ENCODE measurements at regions not wholly inside any gene's neighbourhood (a gene's known extent, or its start where the extent isn't known, plus 50 kb on each side); places are given as distances from the start of the nearest gene placed in this dataset.

- ATAC-seq (no peak), DNase-seq (ENCODE audit: low spot score) (no peak)
- peaks cover 45% of the 10 kb centered on the region for H3K36me3 Mint-ChIP-seq (ENCODE audit: low read depth)
- Histone ChIP-seq H2AFZ (no peak overlapping the region), H3K27me3 (ENCODE audit: insufficient read depth) (no peaks in the 10 kb centered on the region), H3K4me3 (no peak overlapping the region), H3K79me2 (replicated peaks; ENCODE audit: insufficient read depth) (no peaks in the 10 kb centered on the region), H3K9me2 (ENCODE audit: insufficient read depth) (no peaks in the 10 kb centered on the region), H3K4me2 (no peak overlapping the region), H3K4me1 (ENCODE audit: insufficient read depth) (no peaks in the 10 kb centered on the region), H4K20me1 (replicated peaks; ENCODE audit: insufficient read depth) (no peaks in the 10 kb centered on the region), H3K36me3 (ENCODE audit: insufficient read depth) (no peaks in the 10 kb centered on the region), H3F3A (replicated peaks; ENCODE audit: low read depth) (no peaks in the 10 kb centered on the region), H3K27ac (ENCODE audit: low read depth) (no peak overlapping the region)
- H3K27me3 Mint-ChIP-seq (ENCODE audit: insufficient read depth, low read depth, poor library complexity): peaks cover 12% of the 10 kb centered on the region
- H3K9me3 Mint-ChIP-seq: peaks cover 98% of the 10 kb centered on the region
- H3K27ac Mint-ChIP-seq: no peak overlapping the region
- H3K4me3 Mint-ChIP-seq: no peak overlapping the region
- H3K4me1 Mint-ChIP-seq: no peaks in the 10 kb centered on the region; the same call in 2 of the 3 replicates
- TF ChIP-seq POLR2AphosphoS5 (IDR thresholded peaks at IDR 0.05; ENCODE audit: low read depth): no peak
- TF ChIP-seq STAT1 (IDR thresholded peaks at IDR 0.05; ENCODE audit: unreplicated experiment): no peak
- no peak for TF ChIP-seq JUNB (IDR thresholded peaks at IDR 0.05; ENCODE audit: unreplicated experiment)
- no peak for TF ChIP-seq ZNF462 (CRISPR knock-in tag; IDR thresholded peaks at IDR 0.05)
- TF ChIP-seq NANOG (IDR thresholded peaks at IDR 0.05; ENCODE audit: borderline replicate concordance): no peak
- TF ChIP-seq EZH2phosphoT487 (IDR thresholded peaks at IDR 0.05; ENCODE audit: unreplicated experiment): no peak
- no peak for TF ChIP-seq ETS1 (IDR thresholded peaks at IDR 0.05)
- no peak for TF ChIP-seq ZNF114 (CRISPR knock-in tag; IDR thresholded peaks at IDR 0.05)
- TF ChIP-seq, protein P1, sequence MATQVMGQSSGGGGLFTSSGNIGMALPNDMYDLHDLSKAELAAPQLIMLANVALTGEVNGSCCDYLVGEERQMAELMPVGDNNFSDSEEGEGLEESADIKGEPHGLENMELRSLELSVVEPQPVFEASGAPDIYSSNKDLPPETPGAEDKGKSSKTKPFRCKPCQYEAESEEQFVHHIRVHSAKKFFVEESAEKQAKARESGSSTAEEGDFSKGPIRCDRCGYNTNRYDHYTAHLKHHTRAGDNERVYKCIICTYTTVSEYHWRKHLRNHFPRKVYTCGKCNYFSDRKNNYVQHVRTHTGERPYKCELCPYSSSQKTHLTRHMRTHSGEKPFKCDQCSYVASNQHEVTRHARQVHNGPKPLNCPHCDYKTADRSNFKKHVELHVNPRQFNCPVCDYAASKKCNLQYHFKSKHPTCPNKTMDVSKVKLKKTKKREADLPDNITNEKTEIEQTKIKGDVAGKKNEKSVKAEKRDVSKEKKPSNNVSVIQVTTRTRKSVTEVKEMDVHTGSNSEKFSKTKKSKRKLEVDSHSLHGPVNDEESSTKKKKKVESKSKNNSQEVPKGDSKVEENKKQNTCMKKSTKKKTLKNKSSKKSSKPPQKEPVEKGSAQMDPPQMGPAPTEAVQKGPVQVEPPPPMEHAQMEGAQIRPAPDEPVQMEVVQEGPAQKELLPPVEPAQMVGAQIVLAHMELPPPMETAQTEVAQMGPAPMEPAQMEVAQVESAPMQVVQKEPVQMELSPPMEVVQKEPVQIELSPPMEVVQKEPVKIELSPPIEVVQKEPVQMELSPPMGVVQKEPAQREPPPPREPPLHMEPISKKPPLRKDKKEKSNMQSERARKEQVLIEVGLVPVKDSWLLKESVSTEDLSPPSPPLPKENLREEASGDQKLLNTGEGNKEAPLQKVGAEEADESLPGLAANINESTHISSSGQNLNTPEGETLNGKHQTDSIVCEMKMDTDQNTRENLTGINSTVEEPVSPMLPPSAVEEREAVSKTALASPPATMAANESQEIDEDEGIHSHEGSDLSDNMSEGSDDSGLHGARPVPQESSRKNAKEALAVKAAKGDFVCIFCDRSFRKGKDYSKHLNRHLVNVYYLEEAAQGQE (IDR thresholded peaks at IDR 0.05; ENCODE audit: unreplicated experiment): no peak
- no peak for TF ChIP-seq EZH2 (IDR thresholded peaks at IDR 0.05; ENCODE audit: low read depth, unreplicated experiment)
- TF ChIP-seq CREB1 (CRISPR knock-in tag; IDR thresholded peaks at IDR 0.05; ENCODE audit: low read depth): no peak
- no peak for TF ChIP-seq ZNF331 (CRISPR knock-in tag; IDR thresholded peaks at IDR 0.05; ENCODE audit: low read depth)
- TF ChIP-seq, protein P2, sequence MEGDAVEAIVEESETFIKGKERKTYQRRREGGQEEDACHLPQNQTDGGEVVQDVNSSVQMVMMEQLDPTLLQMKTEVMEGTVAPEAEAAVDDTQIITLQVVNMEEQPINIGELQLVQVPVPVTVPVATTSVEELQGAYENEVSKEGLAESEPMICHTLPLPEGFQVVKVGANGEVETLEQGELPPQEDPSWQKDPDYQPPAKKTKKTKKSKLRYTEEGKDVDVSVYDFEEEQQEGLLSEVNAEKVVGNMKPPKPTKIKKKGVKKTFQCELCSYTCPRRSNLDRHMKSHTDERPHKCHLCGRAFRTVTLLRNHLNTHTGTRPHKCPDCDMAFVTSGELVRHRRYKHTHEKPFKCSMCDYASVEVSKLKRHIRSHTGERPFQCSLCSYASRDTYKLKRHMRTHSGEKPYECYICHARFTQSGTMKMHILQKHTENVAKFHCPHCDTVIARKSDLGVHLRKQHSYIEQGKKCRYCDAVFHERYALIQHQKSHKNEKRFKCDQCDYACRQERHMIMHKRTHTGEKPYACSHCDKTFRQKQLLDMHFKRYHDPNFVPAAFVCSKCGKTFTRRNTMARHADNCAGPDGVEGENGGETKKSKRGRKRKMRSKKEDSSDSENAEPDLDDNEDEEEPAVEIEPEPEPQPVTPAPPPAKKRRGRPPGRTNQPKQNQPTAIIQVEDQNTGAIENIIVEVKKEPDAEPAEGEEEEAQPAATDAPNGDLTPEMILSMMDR (conservative IDR thresholded peaks at IDR 0.05; ENCODE audit: low read depth in 2 of 2): no peak
These were observed 604.7 kb downstream of the TBC1D22A start for GRCh38 chr22:47367107-47367690.

Data from GM23338 (cell line).